Esophagus (tissue), 2 donors: ENCODE measurements at regions not wholly inside any gene's neighbourhood (a gene's known extent, or its start where the extent isn't known, plus 50 kb on each side); places are given as distances from the start of the nearest gene placed in this dataset.

Experiments used
- H3K27ac ChIP-seq, 2 donors: one replicate each; pipeline ENCODE4 v1.5.1; 2013; ENCODE audit warnings: low read depth in 2 of 2, mild to moderate bottlenecking in 2 of 2, inconsistent platforms in 1 of 2, low read length in 1 of 2, moderate library complexity in 1 of 2
- H3K27me3 ChIP-seq, 2 donors: one replicate each; pipeline ENCODE4 v1.6.1; 2013; ENCODE audit warnings: low read length in 2 of 2, control low read depth in 1 of 2, mild to moderate bottlenecking in 1 of 2; ENCODE audit not compliant: insufficient read depth in 2 of 2, control insufficient read depth in 1 of 2
- H3K36me3 ChIP-seq, 2 donors: one replicate each; pipeline ENCODE4 v1.6.1; 2013; ENCODE audit warnings: low read length in 1 of 2; ENCODE audit not compliant: control insufficient read depth in 2 of 2, insufficient read depth in 2 of 2
- H3K4me1 ChIP-seq, 2 donors: one replicate each; pipeline ENCODE4 v1.6.1; 2013; ENCODE audit warnings: low read length in 1 of 2; ENCODE audit not compliant: control insufficient read depth in 2 of 2, insufficient read depth in 2 of 2
- H3K4me3 ChIP-seq, 2 donors: one replicate each; pipeline ENCODE4 v1.5.1; 2013; ENCODE audit warnings: low read length in 2 of 2, mild to moderate bottlenecking in 2 of 2, low read depth in 1 of 2, moderate library complexity in 1 of 2
- H3K9me3 ChIP-seq, 2 donors: one replicate each; pipeline ENCODE4 v1.6.1; 2013; ENCODE audit warnings: mild to moderate bottlenecking in 2 of 2, low read depth in 1 of 2, low read length in 1 of 2, moderate library complexity in 1 of 2; ENCODE audit not compliant: control insufficient read depth in 2 of 2, insufficient read depth in 1 of 2
- WGBS, 2 donors: extraction: QIAGEN DNeasy Blood & Tissue Kit; methylation state at CpG; one replicate each; pipeline ENCODE4 v1.1.7; 2013; 5-methylcytosine and 5-hydroxymethylcytosine counted together
- donor health status: healthy with polysubstance abuse.
- donor health status: Bipolar disorder and iron deficiency.

- H3K4me1 ChIP-seq: no peaks in the 10 kb centered on the region
- H3K27ac ChIP-seq: no peak overlapping the region
- WGBS, 2 donors: 82 to 93% methylated on average over 4 of the region's 4 CpGs
- no peaks in the 10 kb centered on the region for H3K27me3 ChIP-seq
- no peak overlapping the region for H3K4me3 ChIP-seq
- H3K36me3 ChIP-seq: no peaks in the 10 kb centered on the region
- peaks cover 0 to 3% of the 10 kb centered on the region in 2 donors for H3K9me3 ChIP-seq
These were observed 206.0 kb upstream of the RPS6KA3 start for GRCh38 chrX:20472620-20473258.

DNA sequence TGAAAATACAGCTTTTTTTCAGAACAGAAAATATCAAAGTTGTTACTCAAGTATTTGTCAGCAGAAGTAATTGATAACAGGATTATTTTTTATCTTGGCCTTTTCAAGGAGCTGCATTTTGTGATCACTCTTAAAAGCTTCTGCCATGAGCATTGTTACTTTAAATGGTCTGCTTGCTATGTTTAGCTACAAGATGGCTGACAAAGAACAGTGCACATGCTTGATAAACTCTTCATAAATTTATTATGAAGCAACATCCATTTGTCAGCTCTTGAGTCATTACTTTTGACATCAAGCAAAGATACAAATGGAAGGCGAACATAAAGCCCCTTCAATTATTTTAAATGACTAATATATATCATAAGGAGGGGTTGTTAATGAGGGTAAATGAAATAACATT is 205.4 kb upstream of the RPS6KA3 start:
- Histone ChIP-seq H3K27me3 (no peaks in the 10 kb centered on the region), H3K9me3 (peaks cover 0 to 3% of the 10 kb centered on the region in 2 donors), H3K4me1 (no peaks in the 10 kb centered on the region), H3K4me3 (no peak overlapping the region), H3K36me3 (no peaks in the 10 kb centered on the region), H3K27ac (no peak overlapping the region)
- 50 to 85% methylated on average over 1 of the region's 1 CpG for WGBS, 2 donors

- Histone ChIP-seq H3K4me1 (no peaks in the 10 kb centered on the region), H3K27me3 (no peaks in the 10 kb centered on the region), H3K36me3 (no peaks in the 10 kb centered on the region), H3K27ac (no peak overlapping the region), H3K9me3 (peaks cover 0 to 3% of the 10 kb centered on the region in 2 donors), H3K4me3 (no peak overlapping the region)
These were observed 204.8 kb upstream of the RPS6KA3 start for GRCh38 chrX:20471483-20471882.

GRCh38 chrX:20463296-20464075 is 196.8 kb upstream of the RPS6KA3 start:
- Histone ChIP-seq H3K4me3 (no peak overlapping the region), H3K4me1 (no peaks in the 10 kb centered on the region), H3K27me3 (peaks cover 0 to 5% of the 10 kb centered on the region in 2 donors), H3K36me3 (no peaks in the 10 kb centered on the region), H3K27ac (no peak overlapping the region), H3K9me3 (peaks cover 0 to 3% of the 10 kb centered on the region in 2 donors)
- WGBS, 2 donors: 54 to 71% methylated on average over 3 of the region's 3 CpGs

DNA sequence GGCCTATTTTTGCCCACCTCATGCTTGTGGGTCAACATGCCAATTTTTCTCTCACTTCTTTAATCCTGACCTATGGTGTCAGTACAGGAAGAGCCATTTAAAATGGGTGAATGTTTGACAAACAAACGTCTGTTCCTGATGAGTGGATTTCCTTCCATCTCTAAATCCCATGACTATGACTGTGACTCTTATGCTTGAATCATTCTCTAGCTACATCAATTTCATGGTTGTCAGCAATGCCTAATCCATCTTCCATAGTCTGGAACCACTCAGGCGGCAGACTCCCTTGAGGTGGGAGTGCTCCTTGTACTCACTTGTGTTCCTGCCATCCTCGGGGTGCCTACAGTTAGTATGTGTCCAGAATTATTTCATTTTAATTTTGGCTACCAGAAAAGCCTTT is 194.9 kb upstream of the RPS6KA3 start:
- no peaks in the 10 kb centered on the region for H3K36me3 ChIP-seq
- 46% methylated on average over 3 of the region's 3 CpGs for WGBS, 2 donors
- no peak overlapping the region for H3K27ac ChIP-seq
- H3K4me3 ChIP-seq: no peak overlapping the region
- peaks cover 0 to 3% of the 10 kb centered on the region in 2 donors for H3K9me3 ChIP-seq
- H3K4me1 ChIP-seq: no peaks in the 10 kb centered on the region
- peaks cover 0 to 5% of the 10 kb centered on the region in 2 donors for H3K27me3 ChIP-seq

DNA sequence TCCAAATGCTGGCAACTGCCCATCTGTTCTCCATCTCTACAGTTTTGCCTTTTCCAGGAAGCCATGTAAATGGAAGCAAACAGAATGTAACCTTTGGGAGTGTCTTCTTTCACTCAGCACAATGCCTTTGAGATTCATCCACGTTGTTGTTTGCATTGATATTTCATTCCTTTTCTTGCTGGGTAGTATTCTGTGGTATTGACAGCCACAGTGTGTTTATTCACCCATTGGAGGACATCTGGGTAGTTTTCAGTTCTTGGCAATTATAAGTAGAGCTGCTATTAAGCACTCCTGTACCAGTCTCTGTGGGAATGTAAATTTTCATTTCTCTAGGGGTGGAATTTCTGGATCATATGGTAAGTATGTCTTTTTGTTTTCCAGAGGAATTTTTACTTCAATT is 194.3 kb upstream of the RPS6KA3 start:
- Histone ChIP-seq H3K4me1 (no peaks in the 10 kb centered on the region), H3K36me3 (no peaks in the 10 kb centered on the region), H3K9me3 (peaks cover 0 to 3% of the 10 kb centered on the region in 2 donors), H3K27me3 (peaks cover 0 to 5% of the 10 kb centered on the region in 2 donors), H3K27ac (no peak overlapping the region), H3K4me3 (no peak overlapping the region)
- WGBS, 2 donors: 27 to 30% methylated on average over 1 of the region's 1 CpG

DNA sequence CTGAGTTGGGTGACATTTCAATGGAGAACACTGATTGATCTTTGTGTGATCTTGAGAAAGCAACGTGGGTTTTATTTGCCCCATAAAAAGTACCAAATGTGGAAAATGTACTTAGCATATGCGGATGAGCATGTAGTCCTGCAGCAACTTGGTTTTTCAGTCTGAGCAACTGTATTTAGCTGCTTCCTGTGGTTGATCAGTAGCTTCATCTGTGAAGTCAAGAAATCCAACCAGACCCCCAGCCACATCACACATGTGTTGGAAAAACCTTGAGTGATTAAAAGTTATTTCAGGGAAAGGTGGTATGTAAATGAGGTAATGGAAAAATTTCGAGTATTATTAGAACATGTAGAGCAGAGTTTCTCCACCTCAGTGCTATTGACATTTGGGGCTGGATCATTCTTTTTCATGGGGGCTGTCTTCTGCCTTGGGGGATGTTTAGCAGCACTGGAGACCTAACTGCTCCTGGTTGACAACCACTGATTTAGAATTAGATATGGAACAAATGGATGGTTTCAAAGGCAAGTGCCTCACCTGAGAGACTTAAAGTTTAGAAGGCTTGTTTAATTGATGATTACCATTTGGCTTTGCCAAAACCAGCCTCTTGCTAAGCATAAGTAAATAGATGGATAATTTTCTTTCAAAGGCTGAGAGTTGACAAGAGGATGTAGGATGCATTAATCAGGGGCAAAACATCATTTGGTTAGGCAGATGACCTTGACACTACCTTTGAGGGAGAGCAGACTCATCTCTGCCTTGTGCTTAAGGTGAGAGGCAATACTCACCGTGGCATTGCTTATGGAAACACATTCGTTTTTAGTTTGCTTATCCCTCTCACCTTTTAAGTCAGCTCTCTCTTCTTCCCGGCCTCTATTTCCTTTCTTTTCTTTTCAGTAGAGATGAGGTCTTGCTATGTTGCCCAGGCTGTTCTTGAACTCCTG is 193.0 kb upstream of the RPS6KA3 start:
- Histone ChIP-seq H3K27me3 (peaks cover 0 to 5% of the 10 kb centered on the region in 2 donors), H3K36me3 (no peaks in the 10 kb centered on the region), H3K9me3 (no peaks in the 10 kb centered on the region), H3K27ac (no peak overlapping the region), H3K4me1 (no peaks in the 10 kb centered on the region), H3K4me3 (no peak overlapping the region)
- WGBS, 2 donors: 49 to 62% methylated on average over 6 of the region's 6 CpGs

DNA sequence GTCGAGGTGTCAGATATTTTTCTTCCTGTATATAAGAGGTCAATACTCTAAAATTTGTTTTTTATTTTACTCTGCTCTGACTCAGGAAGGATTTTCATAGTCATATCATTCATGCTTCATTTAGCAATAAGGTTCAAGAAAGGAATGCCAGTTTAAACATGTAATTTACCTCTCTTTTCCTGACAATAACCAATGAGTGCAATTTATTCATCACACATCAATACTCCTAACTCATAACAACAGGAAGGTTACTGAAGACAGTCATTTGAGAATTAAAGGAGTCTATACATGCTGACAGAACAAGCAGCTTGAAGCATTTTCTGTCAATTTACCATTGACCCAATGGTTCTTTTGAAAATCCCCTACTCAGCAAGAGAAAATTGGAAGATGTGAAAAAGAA is 190.3 kb upstream of the RPS6KA3 start:
- H3K9me3 ChIP-seq: no peaks in the 10 kb centered on the region
- peaks cover 0 to 7% of the 10 kb centered on the region in 2 donors for H3K27me3 ChIP-seq
- H3K4me3 ChIP-seq: no peak overlapping the region
- 75 to 82% methylated on average over 1 of the region's 1 CpG for WGBS, 2 donors
- no peaks in the 10 kb centered on the region for H3K36me3 ChIP-seq
- no peaks in the 10 kb centered on the region for H3K4me1 ChIP-seq
- no peak overlapping the region for H3K27ac ChIP-seq

- no peaks in the 10 kb centered on the region for H3K4me1 ChIP-seq
- 49 to 60% methylated on average over 3 of the region's 3 CpGs for WGBS, 2 donors
- no peaks in the 10 kb centered on the region for H3K9me3 ChIP-seq
- H3K27ac ChIP-seq: no peak overlapping the region
- H3K27me3 ChIP-seq: peaks cover 0 to 3% of the 10 kb centered on the region in 2 donors
- no peak overlapping the region for H3K4me3 ChIP-seq
- H3K36me3 ChIP-seq: no peaks in the 10 kb centered on the region
These were observed 188.3 kb upstream of the RPS6KA3 start for GRCh38 chrX:20455001-20455400.
